ENCODE measurements at regions not wholly inside any gene's neighbourhood (a gene's known extent, or its start where the extent isn't known, plus 50 kb on each side); places are given as distances from the start of the nearest gene placed in this dataset.

DNA sequence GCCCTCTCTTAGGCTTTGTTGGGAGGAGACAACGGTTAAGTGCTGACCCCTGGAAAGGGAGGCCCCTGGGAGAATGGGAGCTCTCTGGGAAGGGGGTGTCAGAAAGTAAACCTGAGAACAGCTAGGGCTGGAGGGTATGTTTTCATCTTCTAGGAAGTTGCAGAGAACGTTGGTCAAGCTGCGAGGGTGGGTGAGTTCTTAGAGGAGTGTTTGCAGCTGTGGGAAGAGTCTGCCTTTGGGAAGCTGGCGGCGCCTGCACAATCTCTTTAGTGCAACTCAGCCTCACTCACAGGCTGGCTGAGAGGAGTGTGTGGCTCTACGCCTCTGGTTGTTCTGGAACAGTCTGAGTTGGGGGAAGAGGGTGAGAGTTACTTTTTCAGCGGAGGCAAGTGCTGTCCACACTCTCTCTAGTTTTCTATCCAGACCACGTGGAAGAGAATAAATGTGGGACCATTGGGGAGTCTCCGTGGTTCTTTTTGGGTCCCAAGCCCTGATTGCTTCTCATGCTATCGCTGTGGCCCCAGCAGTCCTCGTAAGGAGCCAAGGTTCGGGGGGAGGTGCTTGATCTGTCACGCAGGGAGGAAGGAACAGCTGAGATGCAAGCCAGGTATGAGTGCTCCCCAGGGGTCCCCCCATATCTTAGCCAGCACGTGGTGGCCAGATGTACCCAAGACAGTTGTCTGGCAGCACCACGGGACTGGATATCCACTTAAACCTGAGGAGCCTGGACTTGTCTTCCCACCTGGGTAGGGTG is 237.2 kb downstream of the BUB3 start:
- no peaks in the 10 kb centered on the region for H4K20me1 ChIP-seq (replicated peaks; ENCODE audit: control insufficient read depth, extremely low read depth, insufficient read depth, low read length)
- FAIRE-seq (no peak), DNase-seq (ENCODE audit: low read depth, low spot score) (no peak)
- H3K36me3 ChIP-seq (ENCODE audit: control insufficient read depth in 2 of 2, extremely low read depth in 1 of 2, insufficient read depth in 2 of 2, low read length in 2 of 2) = no peaks in the 10 kb centered on the region
- intact Hi-C loops (cut with micrococcal nuclease) = no loop called here
- no peaks in the 10 kb centered on the region for H3K27me3 ChIP-seq (ENCODE audit: control insufficient read depth in 2 of 2, insufficient read depth in 2 of 2, low read length in 2 of 2)
- H3K4me2 ChIP-seq (ENCODE audit: insufficient read depth, low read length) = no peak overlapping the region
- CTCF ChIA-PET = no interaction called here
- no peak overlapping the region for H3K4me3 ChIP-seq (replicated peaks in 1 of 3; ENCODE audit: insufficient read depth in 1 of 3, low read depth in 1 of 3, low read length in 3 of 3)
- H2AFZ ChIP-seq (ENCODE audit: low read depth, low read length) = no peak overlapping the region
- no peaks in the 10 kb centered on the region for H3K79me2 ChIP-seq (ENCODE audit: control insufficient read depth, insufficient read depth, low read length)
- no peak overlapping the region for H3K9ac ChIP-seq (replicated peaks; ENCODE audit: extremely low read depth, insufficient read depth, low read length)
- peaks cover 2% of the 10 kb centered on the region for H3K9me3 ChIP-seq (replicated peaks; ENCODE audit: control insufficient read depth, insufficient read depth, low read length)
- TF ChIP-seq MYC (IDR thresholded peaks at IDR 0.05; ENCODE audit: low read depth, low read length) = no peak
- TF ChIP-seq, protein P1, sequence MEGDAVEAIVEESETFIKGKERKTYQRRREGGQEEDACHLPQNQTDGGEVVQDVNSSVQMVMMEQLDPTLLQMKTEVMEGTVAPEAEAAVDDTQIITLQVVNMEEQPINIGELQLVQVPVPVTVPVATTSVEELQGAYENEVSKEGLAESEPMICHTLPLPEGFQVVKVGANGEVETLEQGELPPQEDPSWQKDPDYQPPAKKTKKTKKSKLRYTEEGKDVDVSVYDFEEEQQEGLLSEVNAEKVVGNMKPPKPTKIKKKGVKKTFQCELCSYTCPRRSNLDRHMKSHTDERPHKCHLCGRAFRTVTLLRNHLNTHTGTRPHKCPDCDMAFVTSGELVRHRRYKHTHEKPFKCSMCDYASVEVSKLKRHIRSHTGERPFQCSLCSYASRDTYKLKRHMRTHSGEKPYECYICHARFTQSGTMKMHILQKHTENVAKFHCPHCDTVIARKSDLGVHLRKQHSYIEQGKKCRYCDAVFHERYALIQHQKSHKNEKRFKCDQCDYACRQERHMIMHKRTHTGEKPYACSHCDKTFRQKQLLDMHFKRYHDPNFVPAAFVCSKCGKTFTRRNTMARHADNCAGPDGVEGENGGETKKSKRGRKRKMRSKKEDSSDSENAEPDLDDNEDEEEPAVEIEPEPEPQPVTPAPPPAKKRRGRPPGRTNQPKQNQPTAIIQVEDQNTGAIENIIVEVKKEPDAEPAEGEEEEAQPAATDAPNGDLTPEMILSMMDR (IDR thresholded peaks at IDR 0.05; ENCODE audit: extremely low read depth in 1 of 2, insufficient read depth in 1 of 2, low read depth in 1 of 2, low read length in 2 of 2) = no peak
- TF ChIP-seq GATA2 (IDR thresholded peaks at IDR 0.05; ENCODE audit: insufficient read depth, insufficient read length, low read depth, low read length) = no peak
- TF ChIP-seq, protein P2, sequence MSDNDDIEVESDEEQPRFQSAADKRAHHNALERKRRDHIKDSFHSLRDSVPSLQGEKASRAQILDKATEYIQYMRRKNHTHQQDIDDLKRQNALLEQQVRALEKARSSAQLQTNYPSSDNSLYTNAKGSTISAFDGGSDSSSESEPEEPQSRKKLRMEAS (IDR thresholded peaks at IDR 0.05; ENCODE audit: insufficient read depth, insufficient read length) = no peak
- TF ChIP-seq EZH2 (IDR thresholded peaks at IDR 0.05; ENCODE audit: borderline replicate concordance, low read depth, low read length, severe bottlenecking) = no peak
- no peak for TF ChIP-seq POLR2AphosphoS5 (IDR thresholded peaks at IDR 0.05; ENCODE audit: insufficient read depth, low read depth, low read length)
- no peak for TF ChIP-seq POLR2A (IDR thresholded peaks at IDR 0.05; ENCODE audit: low read depth, low read length)
- no peak for TF ChIP-seq FOS (IDR thresholded peaks at IDR 0.05; ENCODE audit: borderline replicate concordance, insufficient read depth, low read length)
- no peak for TF ChIP-seq JUN (IDR thresholded peaks at IDR 0.05; ENCODE audit: borderline replicate concordance, insufficient read depth, insufficient read length, low read depth)
- POLR2A ChIA-PET = no interaction called here
- H3K9me1 ChIP-seq (replicated peaks; ENCODE audit: control insufficient read depth, extremely low read depth, insufficient read depth, low read length) = no peaks in the 10 kb centered on the region
- no peaks in the 10 kb centered on the region for H3K4me1 ChIP-seq (ENCODE audit: control insufficient read depth, extremely low read depth, insufficient read depth, low read length)
- dilution Hi-C loops (cut with MboI; ENCODE audit: extremely low pct_ligation_motif_present, low sequenced_read_pairs) = no loop called here
- H3K27ac ChIP-seq (ENCODE audit: insufficient read depth, low read depth, low read length) = no peak overlapping the region
- no TSS peak for BruUV-seq (replicated peaks)
